HG02588 (cell line): ENCODE measurements at regions not wholly inside any gene's neighbourhood (a gene's known extent, or its start where the extent isn't known, plus 50 kb on each side); places are given as distances from the start of the nearest gene placed in this dataset.
"Not testable (repeated sequence)": the region's sequence is repeated elsewhere in the genome, so short reads cannot be mapped to it uniquely, and the experiment has no call there.

ENCODE experiments used
- ATAC-seq: cut with Tn5 transposase; IDR thresholded peaks from one replicate; pipeline ENCODE4 v1.9.1; 2021; ENCODE audit warnings: mild to moderate bottlenecking, moderate library complexity; ENCODE audit not compliant: unreplicated experiment

DNA sequence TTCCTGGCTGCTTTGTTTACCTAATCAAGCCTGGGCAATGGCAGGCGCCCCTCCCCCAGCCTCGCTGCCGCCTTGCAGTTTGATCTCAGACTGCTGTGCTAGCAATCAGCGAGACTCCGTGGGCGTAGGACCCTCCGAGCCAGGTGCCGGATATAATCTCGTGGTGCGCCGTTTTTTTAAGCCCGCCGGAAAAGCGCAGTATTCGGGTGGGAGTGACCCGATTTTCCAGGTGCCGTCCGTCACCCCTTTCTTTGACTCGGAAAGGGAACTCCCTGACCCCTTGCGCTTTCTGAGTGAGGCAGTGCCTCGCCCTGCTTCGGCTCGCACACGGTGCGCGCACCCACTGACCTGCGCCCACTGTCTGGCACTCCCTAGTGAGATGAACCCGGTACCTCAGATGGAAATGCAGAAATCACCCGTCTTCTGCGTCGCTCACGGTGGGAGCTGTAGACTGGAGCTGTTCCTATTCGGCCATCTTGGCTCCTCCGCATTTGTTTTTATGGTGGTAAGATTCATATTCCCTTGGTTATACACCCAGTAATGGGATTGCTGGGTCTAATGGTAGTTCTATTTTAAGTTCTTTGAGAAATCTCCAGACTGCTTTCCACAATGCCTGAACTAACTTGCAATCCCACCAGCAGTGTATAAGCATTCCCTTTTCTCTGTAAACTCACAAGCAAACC is 652.1 kb upstream of the LRFN5 start:
- not testable (repeated sequence) for ATAC-seq

DNA sequence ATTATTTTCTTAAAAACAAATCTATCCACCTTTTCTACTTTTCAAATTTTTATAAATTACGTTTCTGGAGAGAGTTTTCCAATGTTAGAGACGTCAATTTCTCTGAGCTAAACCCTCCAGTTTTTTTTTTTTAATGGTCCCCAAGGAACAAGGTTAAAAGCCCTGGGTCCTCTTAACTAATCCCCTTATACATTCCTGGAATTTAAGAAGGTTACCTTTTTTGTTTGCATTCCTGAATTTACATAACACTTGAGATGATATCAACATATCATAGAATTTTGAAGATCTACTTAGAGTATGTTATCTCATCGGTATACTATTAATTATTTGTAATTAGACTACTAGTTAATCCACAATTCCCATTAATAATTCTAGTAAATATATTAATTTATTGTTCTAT is 662.2 kb upstream of the LRFN5 start:
- no peak for ATAC-seq

DNA sequence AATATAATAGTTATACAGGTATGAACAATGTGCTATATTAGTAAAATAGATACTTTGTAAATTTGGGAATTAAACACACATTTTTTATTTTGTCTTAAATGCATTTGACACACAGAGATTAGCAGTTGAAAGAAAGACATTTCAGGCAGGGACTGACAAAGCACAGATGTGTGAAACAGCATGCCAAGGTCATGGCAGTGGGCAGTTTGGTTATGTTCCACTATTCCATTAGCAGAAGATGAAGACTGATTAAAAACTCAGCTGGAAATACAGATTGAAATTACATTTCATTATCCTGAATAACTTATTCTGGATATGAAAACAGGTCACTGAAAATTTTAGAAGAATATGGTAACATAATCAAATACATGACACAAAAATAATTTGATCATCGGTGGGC is 669.8 kb upstream of the LRFN5 start:
- no peak for ATAC-seq

DNA sequence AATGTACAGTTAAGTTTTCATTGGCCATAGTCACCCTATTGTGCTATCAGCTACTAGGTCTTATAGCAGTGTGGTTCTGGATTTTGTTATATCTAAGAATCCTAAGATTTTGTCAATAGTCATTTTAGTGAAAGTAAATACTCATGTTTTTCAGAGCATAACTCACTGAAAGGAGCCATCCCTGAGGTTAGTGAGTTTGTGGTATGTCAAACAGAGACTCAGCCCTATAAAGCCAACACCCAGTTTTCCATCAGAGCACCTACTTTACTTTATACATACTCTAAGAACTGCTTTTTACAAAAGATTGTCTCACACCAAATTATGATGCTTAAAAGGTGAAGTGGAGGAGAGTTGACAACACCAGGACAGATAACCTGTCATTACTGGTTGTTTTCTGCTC is 686.3 kb upstream of the LRFN5 start:
- no peak for ATAC-seq

DNA sequence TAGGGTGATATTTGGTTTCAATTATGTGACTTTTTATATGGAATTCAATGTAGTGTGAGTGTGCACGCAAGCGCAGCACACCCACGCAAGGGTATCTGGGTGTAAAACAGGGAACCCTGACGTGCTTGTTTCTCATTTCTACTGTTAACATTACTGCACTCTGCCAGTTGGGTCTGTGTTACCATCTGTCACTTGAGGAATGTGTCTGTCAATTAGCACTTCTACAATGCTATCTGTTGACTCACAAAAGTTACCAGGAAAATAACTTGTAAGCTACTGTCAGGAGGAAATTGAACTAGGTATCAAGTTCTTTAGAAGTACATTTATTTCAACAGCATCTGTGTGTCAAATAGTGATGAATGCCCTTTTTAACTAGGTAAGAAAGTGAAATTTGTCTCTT is 695.5 kb upstream of the LRFN5 start:
- ATAC-seq, result no peak

DNA sequence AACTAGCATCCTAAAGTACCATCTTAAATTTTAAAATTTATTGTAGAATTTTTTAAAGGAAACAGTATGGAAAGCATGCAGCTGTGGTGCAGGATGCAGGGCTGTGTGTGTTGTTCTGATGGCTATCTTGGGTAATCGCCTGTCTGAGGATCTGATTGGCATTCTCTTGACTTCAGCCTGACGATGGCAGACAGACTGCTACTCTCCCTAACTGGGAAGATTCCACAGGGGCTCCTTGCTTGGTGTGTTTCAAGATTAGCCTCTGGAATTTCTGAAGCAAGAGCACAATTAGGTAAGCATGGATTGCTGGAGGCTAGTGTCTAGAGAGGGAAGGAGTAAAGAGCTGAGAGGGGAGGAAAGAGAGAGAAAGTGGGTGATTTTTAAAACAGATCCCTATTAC is 696.8 kb upstream of the LRFN5 start:
- no peak for ATAC-seq

DNA sequence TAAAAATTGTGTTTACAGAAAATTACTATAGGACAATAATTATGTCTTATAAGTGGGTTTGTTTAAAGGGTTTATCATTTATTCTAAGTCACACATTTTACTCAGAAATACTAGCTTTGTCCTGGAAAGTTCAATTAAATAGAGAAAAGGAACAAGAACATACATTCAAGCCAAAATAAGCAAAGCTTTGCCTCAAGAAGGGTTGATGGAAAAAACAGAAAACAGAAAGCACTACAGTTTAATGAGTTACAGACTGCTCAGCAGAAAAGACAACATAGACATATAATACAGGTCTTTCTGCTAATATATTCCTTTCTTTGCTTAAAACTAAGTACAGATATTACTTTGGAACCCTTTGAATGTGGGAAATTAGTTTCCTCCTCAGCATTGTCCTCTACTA is 703.0 kb upstream of the LRFN5 start:
- no peak for ATAC-seq

DNA sequence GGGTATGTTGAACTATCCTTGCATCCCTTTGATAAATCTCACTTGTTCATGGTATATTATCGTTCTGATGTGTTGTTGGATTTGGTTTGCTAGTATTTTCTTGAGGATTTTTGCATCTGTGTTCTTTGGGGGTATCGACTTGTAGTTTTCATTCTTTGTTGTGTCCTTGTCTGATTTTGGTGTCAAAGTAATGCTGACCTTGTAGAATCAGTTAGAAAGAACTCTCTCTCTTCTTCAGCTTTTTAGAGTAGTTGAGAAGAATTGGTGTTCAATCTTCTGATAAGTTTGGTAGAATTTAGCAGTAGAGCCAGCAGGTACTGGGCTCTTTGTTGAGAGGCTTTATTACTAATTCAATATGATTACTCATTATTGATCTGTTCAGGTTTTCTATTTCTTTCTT is 707.2 kb upstream of the LRFN5 start:
- no peak for ATAC-seq

DNA sequence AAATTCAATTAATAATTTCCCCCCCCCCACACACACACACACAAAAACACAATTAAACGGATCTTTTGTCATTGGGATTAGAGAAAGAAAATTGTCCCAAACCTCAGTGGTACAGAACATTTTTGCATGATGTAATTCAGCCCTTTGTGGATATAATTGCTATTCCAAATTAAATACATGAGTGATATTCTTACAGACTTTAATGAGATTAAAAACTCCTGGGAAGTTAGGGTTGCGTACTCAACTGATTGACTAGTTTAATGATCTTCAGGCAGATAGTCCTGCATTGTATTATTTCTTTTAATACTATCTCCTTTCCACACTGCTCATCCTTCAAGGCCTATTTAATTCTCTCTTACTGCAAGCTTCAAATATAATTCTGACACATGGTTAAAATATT is 711.8 kb upstream of the LRFN5 start:
- no peak for ATAC-seq

DNA sequence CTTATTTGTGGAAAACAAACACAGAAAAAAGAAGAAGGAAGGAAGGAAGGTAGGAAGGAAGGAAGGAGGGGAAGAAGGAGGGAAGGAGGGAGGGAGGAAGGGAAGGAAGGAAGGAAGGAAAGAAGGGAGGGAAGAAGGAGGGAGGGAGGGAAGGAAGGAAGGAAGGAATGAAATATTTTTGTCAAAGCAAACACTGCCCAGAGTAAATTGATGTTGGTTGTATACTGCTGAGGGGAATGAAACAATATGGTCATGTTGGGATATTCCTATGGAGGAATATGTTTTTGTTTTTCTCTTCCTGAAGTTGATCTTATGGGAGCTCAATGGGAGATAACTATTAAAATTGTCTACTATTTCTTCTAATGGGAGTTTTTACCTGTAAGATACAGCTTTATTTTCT is 717.5 kb upstream of the LRFN5 start:
- ATAC-seq, result no peak

DNA sequence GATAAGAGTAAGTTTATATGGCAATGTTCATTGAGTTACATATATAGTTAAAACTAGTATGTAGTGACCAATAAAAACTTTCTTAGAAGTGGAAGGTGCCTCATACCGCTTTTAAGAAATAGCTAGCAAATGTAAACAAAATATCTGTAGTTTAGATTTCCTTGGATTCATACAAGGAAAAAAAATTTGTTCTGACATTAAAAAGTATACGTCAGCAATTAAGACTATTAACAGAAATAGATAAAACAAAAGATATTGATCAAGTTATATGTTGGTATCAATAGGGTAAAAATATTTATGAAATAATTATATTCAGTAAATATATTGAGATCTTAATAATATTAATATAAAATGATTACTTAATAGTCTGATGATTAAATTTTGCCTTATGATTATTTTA is 718.8 kb upstream of the LRFN5 start:
- ATAC-seq, result no peak

DNA sequence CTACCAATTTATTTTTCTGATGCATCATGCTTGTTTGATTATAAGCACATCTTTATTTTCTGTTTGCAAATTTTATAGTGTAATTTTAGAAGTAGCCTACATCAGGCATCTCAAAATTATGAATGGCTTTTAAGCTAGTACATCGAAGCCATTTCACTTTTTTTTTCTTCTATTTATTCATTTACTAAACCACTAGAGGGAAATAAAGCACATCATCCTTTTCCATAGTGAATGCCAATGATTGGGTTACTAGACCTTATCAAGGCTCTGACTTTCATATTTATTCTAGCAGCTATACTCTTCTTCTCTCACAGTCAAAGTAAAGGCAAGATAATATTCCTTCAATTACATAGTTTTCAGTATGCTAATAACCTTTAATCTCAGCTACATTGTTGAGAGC is 736.4 kb upstream of the LRFN5 start:
- no peak for ATAC-seq

DNA sequence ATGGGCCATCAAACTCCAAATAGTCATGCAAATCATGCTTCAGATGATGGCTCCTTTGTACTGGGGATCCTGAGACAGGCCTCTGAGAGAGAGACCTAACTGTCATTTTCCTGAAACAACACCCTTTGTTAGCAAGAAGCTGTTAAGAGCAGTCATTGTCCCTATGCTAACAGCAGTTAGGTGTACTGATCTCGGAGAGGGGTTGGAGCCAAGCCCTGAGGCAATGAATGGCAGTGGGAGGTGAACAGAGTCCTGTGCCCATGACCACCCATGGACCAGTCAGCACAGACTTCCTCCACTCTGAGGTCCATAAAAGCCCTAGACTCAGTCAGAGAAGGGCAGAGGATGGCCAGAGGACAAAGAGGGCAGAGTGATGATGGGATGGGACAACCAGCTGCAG is 747.6 kb upstream of the LRFN5 start:
- ATAC-seq, result no peak

DNA sequence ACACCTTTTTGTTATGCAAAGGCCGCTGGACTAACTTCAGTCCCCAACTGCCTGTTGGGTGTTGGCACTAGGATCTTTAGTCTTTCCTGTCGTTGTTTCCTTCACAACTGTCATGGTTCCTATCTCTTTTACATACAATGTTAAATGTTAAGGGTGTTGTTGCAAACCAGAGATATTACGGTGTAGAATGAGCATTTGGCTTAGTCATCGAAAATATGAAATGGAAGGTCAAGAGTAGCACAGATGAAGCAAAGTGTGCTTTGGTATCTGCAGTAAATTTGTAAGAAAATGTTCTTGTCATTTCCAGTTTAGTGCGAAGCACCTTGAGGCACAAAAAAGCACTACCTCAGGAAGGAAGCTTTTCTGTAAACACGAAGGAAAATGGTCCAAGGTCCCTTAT is 751.3 kb upstream of the LRFN5 start:
- ATAC-seq, result no peak

DNA sequence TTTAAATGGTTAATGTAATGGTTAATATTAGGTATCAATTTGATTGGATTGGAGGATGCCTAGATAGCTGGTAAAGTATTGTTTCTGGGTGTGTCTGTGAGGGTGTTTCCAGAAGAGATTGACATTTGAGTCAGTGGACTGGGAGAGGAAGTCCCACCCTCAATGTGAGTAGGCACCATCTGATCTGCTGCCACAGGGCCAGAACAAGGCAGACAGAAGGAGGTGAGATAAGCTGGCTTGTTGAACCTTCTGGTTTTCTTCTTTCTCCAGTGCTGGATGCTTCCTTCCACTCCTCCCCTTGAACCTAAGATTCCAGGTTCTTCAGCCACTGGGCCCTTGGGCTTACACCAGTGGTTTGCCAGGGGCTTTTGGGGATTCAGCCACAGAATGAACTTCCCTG is 756.5 kb upstream of the LRFN5 start:
- no peak for ATAC-seq

DNA sequence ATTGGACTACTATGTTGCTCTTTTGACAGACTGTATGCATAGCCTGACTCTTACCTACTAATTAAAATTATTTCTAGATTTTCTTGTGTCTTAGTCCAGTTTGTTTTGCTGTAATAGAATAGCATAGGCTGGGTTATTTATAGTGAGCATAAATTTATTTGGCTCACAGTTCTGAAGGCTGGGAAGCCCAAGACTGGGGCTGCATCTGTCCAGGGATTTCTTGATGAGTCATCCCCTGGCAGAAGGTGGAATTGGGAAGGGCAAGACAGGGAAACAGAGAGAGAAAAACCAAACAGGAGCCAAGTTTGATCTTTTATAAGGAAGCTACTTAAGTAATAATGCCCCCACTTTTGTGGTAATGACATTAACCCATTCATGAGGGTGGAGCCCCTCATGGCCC is 759.2 kb upstream of the LRFN5 start:
- no peak for ATAC-seq

DNA sequence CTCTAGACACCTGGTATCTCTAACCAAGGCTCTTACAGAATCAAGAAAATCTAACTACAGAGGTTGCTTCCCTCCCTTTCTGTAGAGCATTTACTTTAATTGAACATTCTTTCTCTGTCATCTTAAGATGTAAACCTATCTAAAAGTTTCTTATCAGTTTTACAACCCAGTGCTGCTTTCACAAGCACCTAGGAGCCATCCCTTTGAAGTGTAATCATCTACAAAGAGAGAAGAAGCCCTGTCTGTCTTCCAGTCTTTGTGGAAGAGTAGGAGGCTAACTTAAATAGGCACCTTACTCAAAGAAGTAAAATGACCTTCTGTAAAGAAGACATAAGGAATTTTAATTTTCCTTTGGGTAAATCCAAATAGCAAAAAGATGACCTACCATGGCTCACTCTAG is 763.9 kb upstream of the LRFN5 start:
- no peak for ATAC-seq

DNA sequence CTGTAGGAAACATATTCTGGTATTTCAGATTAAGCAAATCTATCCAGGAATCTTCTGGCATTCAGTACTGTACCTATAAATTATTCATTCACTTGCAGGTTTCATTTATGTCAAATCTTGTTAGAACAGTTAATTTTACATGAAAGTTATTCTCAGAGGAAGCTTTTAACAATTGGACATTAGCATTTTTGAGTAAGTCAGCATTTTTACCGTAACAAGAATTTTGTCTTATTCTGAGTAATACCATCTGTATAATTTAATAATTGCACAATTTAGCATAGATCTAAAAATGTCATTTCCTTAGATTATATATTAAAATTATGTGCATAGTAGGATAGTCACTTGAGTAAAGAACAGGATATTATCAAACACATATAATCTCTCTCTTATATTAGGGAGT is 764.8 kb upstream of the LRFN5 start:
- ATAC-seq, result no peak

DNA sequence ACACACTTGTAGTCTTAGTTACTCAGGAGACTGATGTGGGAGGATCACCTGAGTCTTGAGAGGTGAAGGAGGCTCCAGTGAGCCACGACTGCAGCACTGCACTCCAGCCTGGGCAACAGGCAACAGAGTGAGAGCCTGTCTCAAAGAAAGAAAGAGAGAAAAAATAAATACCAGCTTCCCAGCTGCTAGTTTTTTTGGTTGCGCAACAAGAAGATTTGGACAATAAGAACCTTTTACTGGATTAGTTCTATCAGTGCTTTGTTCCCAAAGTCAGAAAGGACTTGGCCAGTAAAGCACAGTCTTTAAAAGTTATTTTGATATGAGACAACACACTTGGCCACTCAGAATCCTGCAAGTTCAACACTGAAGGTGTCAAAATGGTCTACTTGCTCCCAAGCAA is 768.1 kb upstream of the LRFN5 start:
- no peak for ATAC-seq

DNA sequence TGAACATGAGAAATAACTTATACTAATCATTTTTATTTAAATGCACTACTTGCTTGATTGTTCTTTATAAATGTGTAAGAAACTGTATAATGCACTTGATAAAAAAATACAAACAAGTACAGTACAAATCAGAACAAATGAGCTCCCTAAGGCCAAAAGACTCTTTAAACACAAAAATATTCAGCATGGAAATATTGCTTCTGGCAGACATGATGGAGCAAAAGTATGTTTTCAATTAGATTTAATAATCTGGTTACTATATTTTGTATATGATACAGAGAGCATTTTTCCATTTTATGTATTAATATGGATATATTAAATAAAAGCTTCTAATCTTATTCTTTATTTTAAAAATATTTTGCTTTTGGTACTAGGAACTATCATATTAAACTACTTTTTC is 800.2 kb upstream of the LRFN5 start:
- ATAC-seq, result no peak

DNA sequence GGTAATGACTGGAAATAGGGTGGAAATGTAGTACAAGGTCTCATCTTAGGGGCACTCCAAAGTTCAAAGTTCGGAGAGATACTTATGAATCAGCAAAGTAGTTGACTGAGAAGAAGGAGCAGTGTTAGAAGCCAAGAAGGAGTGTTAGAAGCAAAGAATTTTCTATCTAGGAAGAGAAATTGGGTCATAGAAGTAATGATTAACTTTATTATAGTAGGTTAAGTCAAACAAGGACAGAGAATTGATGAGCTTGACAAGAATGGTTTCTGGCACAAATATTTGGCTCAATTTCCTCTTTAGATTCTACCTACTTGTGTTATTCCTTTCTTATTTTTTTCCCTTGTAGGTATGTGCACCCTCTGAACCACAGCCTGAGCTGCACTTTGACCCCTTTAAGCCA is 810.5 kb upstream of the LRFN5 start:
- ATAC-seq, result no peak

DNA sequence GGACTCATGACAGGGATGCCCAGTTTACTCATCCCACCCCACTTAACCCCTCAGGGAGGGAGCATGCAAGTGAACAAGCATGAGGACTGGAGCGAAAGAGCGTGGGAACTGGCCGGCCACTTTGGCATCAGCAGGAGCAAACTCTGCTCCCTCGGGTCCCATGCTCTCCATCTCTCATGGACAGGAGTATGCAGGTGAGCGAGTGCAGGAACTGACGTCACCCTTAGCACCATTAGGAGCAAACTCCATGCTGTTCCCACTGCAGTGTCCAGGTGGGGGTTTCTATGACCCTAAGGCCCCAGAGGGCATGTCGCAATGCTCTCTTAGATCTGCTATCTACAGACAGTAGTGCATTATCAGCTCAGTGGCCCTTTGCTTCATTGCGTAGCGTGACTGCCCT is 821.8 kb upstream of the LRFN5 start:
- ATAC-seq, result no peak

DNA sequence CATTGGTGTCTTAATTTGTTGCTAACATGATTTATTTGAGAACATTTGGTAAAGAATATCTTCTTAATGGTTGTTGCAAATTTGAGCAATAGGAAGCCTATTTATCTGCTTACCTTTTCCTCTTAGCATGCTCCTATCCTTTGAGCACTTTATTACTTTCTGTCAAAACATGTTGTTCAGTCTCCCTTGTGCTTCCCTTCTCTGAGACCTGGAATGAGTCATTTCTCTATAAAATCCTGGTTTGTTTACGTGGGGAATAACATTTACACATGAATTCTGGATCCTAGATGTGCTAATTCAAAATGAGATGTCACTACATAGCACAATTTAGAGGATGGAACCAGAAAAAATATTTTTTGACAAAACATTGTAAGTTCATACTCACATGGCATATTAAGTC is 844.0 kb upstream of the LRFN5 start:
- ATAC-seq, result no peak

DNA sequence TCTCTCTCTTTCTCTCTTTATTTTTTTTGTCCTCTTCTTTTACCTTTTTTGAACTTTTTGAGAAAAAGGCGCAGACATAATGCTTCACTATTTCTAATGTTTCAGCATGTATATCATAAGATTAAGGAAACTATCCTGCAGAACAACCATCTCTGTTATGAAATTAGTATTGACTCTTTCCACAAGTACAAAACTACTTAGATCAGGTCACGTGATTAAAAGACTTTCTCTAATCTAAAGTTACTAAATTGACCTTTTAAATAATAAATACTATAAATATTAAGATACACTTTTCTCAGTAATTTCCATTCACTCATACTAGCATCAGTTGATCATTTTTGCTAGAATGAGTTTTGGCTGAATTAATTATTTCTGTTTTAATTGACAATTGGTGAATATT is 844.5 kb upstream of the LRFN5 start:
- no peak for ATAC-seq
